GM18511 (cell line): ENCODE measurements at regions not wholly inside any gene's neighbourhood (a gene's known extent, or its start where the extent isn't known, plus 50 kb on each side); places are given as distances from the start of the nearest gene placed in this dataset.

Experiments
- ATAC-seq: cut with Tn5 transposase; IDR thresholded peaks from one replicate; pipeline ENCODE4 v1.9.1; 2021; ENCODE audit warnings: mild to moderate bottlenecking, moderate library complexity; ENCODE audit not compliant: unreplicated experiment

- ATAC-seq: no peak
These were observed 291.9 kb upstream of the HTR2A start for GRCh38 chr13:47188802-47189201.

- ATAC-seq: no peak
These were observed 289.6 kb upstream of the HTR2A start for GRCh38 chr13:47186471-47186870.

GRCh38 chr13:47184321-47184720 is 287.5 kb upstream of the HTR2A start:
- ATAC-seq: no peak

- no peak for ATAC-seq
These were observed 282.5 kb upstream of the HTR2A start for GRCh38 chr13:47179321-47179720.

GRCh38 chr13:47178090-47178950 is 281.5 kb upstream of the HTR2A start:
- ATAC-seq: no peak

- no peak for ATAC-seq
These were observed 278.5 kb upstream of the HTR2A start for GRCh38 chr13:47175172-47175866.

GRCh38 chr13:47170971-47171370 is 274.1 kb upstream of the HTR2A start:
- ATAC-seq: no peak

GRCh38 chr13:47168618-47169017 is 271.8 kb upstream of the HTR2A start:
- ATAC-seq: no peak

GRCh38 chr13:47168066-47168465 is 271.2 kb upstream of the HTR2A start:
- no peak for ATAC-seq

GRCh38 chr13:47166336-47166735 is 269.5 kb upstream of the HTR2A start:
- no peak for ATAC-seq

GRCh38 chr13:47159853-47160550 is 263.1 kb upstream of the HTR2A start:
- no peak for ATAC-seq

GRCh38 chr13:47158593-47158992 is 261.7 kb upstream of the HTR2A start:
- ATAC-seq: no peak

GRCh38 chr13:47148543-47148942 is 251.7 kb upstream of the HTR2A start:
- ATAC-seq: no peak

GRCh38 chr13:47147812-47148119 is 250.9 kb upstream of the HTR2A start:
- no peak for ATAC-seq

- peak; percentile 96 for ATAC-seq
These were observed 250.3 kb upstream of the HTR2A start for GRCh38 chr13:47146991-47147811.

- no peak for ATAC-seq
These were observed 249.3 kb upstream of the HTR2A start for GRCh38 chr13:47146136-47146535.

- no peak for ATAC-seq
These were observed 247.9 kb upstream of the HTR2A start for GRCh38 chr13:47144782-47145181.

GRCh38 chr13:47142105-47142504 is 245.3 kb upstream of the HTR2A start:
- ATAC-seq: no peak

- ATAC-seq: no peak
These were observed 242.7 kb upstream of the HTR2A start for GRCh38 chr13:47139519-47139918.

GRCh38 chr13:47136504-47136941 is 239.7 kb upstream of the HTR2A start:
- ATAC-seq: no peak
